HT-29 (cell line): ENCODE measurements at regions not wholly inside any gene's neighbourhood (a gene's known extent, or its start where the extent isn't known, plus 50 kb on each side); places are given as distances from the start of the nearest gene placed in this dataset.

Source experiments
- DNase-seq: peaks from one replicate; pipeline ENCODE4 v3.0.0-alpha.2; 2015; ENCODE audit warnings: low spot score

DNA sequence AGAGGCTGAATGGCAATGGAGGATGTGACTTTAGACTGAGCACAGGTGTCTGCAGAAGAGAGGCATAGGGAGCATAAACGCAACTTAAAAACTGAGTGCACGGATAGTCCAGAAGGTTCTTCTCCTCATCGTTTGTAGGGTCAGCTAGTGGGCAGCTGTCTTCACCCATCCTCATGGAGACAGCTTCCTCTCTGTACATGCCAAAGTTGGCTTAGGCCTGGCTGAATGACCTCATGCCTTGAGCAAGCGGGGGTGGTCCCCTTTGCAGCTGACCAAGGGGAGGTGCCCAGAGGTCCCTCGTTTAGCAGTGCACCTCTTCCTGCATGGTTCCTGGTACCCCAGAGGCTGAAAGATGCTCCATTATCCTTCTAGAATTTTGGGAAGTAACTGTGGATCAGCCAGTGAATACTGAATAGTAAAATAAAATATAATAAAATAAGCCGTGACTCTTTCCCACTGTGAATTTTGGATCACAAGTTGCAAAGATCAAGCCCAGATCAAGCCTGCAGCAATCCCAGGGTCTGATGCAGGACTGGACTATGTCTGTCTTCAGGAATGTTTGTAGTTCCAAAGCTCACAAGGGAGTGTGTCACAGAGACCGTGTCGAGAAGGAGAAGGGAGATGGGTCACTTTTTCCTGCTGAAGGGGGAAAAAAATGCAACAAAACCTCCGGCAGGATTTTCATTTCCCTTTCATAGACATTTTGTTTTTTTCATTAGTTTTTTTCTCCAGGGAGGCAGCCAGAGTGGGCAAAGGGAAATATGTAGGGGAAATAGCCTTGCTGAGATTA, 295.3 kb upstream of the MKI67 start:
- DNase-seq = no peak

DNA sequence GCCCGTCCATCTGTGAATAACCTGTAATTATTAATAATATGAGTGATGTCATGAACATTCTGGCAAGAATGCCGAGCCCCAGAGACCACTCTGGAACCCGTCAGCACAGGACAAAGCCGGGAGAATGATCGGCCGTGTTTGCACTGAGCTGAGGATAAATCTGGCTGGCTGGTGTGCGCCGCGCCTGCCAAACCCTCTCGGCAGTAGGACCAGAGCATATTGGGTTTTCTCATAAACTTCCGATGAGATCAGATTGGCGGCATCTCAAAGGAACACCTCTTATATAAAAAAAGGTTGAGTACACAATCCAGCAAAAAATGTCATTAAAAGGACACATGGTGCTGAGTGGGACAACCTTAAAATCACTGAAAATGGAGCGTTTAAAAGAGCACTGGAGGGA, 296.0 kb upstream of the MKI67 start:
- no peak for DNase-seq

DNA sequence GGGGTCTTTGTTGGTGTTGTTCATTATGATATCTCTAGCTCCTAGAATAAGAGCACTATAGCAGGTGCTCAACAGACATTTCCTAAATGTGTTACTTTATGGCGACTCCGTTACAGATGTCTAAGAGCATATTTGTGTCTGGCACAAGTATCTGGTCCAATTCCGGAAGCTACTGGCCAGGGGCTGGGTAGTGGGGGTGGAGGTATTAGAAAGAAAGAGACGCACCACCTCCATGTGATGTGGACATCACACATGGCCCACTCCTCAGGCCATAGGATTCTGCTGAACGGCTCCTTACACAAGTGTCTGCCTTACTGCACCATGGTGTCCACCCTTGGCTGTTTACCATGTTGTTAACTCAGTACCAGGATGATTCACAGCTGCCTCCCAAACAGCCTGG, 296.8 kb upstream of the MKI67 start:
- no peak for DNase-seq

DNA sequence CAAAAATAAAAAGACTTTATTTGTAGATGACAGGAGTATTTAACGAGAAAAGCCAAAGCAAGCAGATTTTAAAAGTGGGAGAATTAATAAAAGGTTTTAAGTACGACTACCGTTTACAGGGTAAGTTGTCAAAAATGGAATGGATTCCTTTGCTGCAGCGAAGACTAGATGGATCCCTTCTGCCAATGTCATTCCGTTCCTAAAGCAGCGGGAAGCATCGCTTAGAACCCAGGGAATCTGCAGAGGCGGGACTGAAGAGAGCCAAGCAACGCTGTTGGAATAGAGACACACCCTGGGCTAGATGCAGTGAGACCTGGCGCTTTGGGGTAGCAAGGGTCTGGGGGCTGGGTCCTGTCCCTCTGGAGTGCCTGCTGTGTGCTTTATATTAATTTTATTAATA, 303.1 kb upstream of the MKI67 start:
- DNase-seq = no peak

DNA sequence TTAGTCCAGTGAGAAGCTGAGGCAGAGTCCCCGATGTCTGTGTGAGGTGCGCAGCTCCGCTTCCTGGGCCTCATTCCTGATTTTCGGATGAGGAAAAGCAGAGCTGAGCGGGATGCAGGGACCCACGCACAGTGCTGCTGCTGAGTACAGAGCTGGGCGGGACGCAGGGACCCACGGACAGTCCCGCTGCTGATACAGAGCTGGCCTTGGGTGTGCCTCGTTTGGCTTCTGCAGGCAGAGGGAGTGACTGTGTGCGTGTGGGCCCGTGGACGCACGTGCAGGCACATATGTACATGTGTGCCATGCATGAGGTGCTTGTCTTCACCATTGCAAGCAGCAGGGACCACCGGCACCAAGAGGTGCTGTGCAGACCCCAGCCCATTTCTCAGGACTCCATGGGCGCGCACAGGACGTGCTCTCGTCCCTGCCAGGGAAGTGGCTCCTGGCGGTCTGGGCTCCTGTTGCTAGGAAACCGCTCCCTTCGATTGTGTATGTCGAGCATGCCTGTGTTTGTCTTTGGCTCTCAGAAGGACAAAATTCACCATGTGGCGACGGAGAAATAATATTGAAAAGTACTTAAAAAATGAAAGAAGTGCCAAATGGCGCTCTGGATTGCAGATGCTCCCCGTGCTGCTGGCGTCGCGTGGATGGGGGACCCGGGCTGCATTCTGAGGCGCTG, 303.8 kb upstream of the MKI67 start:
- DNase-seq = no peak

DNA sequence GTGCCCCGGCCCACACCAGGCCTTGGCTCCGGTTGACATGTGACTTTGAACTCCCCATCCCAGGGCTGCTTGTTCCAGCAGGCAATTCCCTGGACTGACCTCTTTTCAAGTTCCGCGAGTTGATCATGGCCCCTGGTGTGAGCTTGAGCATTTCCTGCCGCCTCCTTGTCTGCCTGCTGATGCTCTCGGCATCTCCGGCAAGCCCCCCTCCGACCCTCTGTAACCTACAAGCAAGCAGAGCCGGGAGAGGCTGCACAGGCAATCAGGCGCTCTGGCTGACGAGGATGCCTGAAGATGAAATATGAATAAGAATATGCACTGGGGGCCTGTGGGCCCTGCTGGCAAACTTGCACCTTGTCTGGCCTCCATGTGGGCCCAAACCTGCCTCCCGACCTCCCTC, 304.9 kb upstream of the MKI67 start:
- DNase-seq = no peak

DNA sequence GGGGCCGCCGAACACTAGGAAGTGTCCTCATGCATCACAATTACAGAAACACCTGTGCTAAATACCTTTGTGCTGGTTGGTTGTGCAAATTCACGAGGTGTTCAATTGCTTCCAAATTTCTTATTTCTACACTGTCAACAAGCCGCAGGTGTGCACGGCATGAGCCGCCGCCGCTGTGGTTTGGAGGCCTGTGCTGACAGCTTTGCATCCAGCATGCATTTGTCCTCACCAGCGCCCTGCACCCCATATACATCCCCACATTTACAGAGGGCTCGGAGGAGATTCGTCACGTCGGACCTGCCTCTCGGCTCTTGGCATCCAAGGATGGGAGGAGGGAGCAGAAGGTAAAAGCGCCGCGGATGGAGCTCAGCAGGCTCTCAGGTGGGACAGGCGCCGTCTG, 305.3 kb upstream of the MKI67 start:
- no peak for DNase-seq

DNA sequence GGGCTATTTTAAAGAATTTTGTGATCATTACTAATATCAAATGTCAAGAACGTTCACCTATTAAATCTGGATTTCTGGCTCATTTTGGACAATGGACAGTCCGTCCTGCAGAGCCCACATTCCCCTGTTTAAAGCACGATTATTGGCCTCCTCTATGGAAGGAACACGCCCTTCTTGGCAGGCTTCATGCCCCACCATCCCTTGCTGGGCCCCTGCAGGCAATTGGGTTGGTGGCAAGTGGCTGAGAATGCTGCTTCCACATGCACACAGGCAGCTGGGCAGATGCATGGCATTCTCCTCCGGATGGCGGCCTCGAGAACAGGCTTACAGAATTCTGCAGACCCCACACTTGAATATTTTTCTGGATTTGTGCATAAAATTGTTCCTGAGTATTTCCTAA, 305.8 kb upstream of the MKI67 start:
- DNase-seq = no peak

DNA sequence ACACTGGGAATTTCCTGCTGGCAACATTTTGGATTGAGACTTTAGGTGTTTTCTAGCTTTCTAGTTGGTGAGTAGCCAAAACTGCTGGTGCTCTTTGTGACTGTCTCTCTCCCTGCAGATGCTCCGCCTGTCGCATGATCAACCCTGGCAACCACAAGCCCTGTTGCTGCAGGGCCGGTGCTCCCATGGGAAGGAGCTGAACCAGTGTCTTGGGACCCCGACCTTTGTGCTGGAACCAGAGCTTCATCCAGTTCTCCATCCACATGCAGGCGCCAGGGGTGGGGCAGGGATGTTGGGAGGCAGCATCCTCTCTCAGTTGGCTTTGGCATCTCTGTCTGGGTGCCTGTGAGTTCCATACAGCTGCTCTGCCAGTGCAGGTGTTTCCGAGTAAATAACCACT, 306.2 kb upstream of the MKI67 start:
- no peak for DNase-seq

DNA sequence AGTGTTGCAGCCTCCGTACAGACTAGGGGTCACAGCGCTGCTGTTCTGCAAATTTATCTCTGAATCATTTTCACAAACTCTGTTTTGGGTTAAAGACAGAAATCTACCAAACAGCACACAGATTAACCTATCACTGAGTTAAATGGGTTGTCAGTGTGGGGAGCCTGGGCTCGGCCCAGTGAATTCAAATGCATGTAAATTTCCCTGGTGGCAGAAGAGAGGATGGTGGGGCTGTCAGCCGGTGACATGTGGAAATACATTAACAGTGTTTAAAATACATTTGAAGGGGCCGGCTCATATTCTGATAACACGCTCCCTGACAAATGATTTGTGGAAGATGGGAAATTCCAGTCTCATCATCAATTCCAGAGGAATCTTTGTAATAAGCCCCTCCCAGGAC, 309.6 kb upstream of the MKI67 start:
- DNase-seq = no peak

DNA sequence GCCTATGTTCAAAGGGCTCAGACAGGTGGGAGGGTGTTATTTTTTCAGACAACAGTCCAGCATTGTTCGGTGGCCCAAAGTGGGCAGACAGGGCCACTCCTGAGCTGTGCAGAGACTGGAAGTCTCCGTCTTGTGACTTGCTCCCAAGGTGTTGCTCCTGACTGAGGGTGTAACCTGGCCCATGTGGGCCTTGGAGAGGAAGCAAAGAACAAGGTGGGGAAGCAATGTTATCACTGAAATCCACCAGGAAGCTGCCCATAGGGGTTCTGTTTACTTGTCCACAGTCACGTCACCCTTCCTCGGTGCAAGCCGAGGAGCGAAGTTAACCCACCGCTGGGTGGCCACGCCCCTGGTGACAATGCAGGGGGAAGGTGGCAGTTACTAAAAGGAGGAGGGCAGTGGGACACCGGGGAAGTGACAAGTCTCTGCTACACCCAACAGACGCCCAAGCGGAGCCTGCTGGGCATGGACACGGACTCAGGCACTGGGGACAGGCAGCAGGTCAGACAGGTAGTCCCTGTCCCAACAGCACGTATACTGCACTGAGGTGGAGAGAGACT, 311.6 kb upstream of the MKI67 start:
- DNase-seq = no peak

DNA sequence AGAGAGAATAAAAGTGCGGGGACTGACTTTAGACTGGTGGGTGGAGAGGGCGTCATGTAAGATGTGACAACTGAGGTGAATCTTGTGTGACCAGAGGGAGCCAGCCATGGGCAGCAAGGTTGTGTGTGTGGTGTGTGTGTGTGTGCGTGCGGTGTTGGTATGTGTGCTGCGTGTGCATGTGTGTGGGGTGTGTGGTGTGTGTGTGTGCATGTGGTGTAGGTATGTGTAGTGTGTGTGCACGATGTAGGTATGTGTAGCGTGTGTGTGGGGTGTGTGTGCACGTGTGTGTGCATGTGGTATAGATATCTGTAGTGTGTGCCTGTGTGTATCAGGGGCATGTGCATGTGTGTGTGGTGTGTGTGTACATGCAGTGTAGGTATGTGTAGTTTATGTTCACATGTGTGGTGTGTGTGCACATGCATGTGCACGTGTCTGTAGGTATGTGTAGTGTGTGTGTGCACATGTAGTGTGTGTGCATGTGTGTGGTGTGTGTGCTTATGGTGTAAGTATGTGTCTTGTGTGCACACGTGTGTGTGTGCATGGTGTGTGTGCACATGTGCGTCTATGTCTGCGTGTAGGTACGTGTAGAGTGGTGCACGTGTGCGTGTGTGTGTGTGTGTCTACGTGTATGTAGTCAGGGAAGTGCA, 312.3 kb upstream of the MKI67 start:
- DNase-seq = no peak

DNA sequence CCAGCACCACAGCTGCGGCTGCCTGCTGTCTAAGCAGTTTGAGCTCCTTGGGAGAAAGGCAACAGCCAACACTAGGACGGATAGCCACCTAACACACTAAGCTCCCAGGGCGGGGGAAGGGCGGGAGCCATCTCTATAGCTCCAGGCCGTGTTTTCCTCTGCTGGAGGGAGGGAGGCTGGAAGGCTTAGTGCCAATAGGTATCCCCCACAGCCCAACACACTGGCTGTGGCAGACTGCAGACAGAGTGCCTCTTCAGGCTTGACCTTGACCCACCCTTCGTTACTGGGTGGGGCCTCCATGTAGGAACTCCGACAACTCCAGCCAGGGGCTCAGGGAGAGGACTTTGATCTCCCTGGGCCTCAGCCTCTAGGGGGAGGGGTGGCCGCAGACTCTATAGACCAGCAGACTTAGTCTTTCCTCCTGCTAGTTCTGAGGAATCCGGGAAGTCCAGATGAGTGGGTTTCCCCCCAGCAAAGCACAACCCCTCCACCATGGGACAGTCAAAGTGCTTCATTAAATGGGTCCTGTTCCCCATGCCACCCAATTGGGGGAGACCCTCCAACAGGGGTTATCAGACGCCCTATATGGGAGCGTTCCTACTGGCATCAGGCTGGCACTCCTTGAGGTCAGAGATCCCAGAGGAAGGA, 314.4 kb upstream of the MKI67 start:
- no peak for DNase-seq

DNA sequence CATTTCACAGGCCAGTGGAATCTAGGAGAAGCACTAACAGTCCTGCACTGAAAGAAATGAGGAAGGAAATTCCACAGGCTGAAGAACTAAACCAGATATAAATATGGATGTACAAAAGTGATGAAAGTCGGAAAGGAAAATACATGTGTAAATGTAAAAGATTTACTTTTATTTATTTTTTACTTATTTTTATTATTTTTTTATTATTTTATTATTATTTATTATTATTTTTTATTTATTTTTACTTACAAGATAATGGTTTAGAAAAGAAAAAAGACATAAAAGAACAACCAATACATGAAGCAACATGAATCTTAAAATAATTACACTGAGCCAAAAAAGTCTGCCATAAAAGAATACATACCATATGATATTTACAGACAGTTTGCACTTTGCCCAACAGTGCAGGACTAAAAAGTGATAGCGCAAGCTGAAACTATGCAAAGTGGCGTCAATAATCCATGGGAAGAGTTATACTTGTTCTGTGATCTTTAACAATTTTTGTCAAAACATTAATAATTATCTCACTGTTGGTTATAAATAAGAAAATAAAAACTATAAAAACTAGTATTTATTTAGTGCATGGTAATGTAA, 317.8 kb upstream of the MKI67 start:
- no peak for DNase-seq

DNA sequence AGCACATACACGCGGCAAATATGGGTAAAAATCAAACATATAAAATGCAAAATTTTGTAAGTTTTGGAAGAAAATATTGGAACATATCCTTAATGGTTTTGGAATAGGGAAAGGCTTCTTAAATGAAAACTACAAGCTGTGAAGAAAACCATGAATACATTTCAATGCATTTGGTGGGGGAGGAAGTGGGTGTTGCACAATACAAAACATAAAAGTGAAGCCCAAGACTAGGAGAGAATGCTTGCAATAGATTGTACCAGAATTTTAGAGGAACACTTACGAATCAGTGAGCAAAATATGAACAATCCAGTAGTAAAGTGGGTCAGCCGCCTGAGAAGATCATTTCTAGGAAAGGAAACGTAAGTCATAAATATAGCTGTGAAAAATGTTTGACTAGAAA, 322.6 kb upstream of the MKI67 start:
- no peak for DNase-seq

DNA sequence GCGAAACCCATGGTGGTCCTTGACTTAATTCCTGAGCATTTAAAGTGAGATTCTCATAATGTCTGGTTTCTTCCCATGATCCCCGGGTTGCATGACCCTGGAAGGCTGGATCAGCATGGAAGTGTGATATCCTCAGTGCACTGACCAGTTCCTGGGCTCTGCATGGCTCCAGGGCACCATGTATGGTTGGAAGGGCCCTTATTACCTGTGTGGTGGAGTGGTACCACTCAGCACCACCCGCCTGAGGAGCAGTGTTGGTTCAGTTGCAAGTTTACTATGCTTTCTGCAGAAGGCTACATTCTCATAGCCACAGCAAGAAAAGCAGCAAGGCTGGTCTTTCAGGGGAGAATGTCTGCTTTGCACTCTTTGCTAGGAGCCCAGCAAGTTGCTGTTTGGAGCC, 325.7 kb upstream of the MKI67 start:
- no peak for DNase-seq

DNA sequence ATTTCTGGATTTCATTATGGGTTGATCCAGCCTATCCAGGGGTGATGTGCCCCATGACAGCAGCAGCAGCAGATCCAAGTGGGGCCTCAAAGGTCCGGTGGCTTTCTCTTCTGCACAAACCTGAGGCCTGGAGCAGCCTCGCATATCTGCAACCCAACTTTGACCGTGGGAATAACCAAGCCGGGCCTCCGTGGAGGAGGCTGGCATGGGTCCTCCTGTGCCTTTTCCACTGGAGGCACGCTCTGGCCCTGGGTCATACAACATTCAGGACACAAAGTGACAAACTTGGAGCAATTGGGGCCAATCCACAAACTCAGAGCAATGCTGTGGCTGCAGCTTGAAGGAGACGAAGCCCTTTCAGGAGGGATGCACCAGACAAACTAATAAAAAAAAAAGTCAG, 330.0 kb upstream of the MKI67 start:
- no peak for DNase-seq

DNA sequence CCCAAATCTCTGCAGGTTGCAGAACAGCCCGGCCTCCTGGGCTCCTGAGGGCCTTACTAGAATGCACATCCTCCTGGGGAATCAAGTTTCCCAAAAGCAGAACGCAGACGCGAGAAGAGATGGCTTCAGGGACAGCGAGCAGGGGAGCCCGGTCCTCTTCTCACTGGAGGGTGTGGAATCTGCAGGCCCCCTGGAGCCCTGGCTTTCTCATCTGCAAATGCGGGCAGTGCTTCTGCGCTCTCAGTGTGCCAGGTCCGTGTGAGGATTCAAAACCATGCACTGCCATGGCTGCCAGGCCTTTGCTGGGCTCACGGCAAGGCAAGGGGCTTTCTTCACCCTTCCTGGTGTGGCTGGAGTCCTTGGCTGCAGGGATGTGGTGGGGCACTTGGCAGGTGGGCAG, 330.9 kb upstream of the MKI67 start:
- no peak for DNase-seq

DNA sequence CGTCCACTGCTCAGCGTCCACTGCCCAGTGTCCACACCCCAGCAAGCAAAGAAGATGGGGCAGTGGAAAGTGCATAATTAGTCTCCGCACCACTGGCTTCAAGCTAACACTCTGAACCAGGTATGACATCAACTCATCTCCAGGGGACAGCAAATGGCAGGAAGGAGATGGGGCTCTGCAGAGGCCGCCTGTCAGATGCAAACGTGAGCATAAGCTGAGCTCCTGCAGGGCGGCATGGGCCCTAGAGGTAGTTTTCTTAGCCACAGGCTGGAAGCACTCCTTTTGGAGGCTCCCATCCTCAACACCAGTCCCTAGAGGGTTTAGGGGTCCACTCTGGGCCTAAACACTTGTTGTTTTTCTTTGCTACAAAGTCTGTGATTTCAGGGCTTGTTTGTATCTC, 335.8 kb upstream of the MKI67 start:
- no peak for DNase-seq

DNA sequence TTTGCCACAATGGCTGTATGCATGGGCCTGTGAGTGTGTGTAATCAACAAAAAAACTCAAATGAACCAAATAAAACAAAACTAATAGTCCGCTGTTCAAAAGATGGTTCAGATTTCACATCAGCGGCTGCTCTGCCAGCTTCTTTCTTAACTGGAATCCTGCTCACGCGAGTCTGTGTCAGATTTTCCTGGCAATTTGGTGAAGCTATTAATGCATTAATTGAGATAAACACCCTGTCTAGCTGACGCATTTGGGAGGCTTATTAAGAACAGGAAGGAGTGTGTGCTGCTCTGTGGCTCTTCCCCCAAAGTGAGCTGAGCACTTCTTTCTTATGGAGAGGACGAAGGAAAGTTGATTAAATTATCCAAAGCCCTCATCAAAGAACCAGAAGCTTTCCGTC, 336.6 kb upstream of the MKI67 start:
- no peak for DNase-seq

DNA sequence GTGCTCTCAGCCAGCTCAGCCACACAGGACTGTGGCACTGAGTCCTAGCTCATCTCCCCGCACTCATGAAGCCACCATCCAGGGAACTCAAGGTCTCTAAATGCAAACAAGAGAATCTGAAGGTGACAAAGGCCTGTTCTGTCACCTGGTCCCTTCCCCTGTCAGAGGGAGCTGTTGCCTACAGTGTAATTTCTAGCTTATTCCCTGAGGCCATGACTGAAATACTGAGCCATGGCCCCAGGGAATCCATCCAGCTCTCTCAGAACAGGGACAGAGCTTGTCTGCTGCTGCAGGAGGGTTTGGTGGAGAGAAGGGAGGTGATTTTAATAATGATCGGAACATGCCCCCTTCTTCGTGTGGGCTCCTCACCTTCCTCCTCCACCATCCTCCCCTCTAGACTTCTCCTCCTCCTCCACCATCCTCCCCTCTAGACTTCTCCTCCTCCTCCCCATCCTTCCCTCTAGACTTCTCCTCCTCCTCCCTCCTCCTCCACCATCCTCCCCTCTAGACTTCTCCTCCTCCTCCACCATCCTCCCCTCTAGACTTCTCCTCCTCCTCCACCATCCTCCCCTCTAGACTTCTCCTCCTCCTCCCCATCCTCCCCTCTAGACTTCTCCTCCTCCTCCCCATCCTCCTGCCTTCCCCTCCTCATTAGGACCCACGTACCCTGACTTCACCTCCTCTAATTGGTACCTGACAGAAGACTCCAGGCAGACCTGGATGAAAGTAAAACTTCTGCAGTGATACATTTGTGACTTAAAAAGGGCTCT, 338.0 kb upstream of the MKI67 start:
- DNase-seq = no peak
